ENCODE measurements at regions not wholly inside any gene's neighbourhood (a gene's known extent, or its start where the extent isn't known, plus 50 kb on each side); places are given as distances from the start of the nearest gene placed in this dataset.
A peak's percentile ranks its signal among the peaks of the same experiment; 100 is the strongest.

GRCh38 chr14:85222341-85222740 lies 307.6 kb upstream of the FLRT2 start:
- Histone ChIP-seq H3K14ac (ENCODE audit: low read length in 2 of 2) (no peak overlapping the region), H3K4me1 (ENCODE audit: control insufficient read depth, insufficient read depth, low read depth, low read length) (no peaks in the 10 kb centered on the region)
- no peak for DNase-seq

GRCh38 chr14:85223667-85224066 lies 306.3 kb upstream of the FLRT2 start:
- Histone ChIP-seq H3K4me3 (ENCODE audit: insufficient read depth in 1 of 2, low read depth in 1 of 2, low read length in 2 of 2) (no peak overlapping the region), H3K79me1 (replicated peaks; ENCODE audit: low read length, poor library complexity, severe bottlenecking) (no peaks in the 10 kb centered on the region), H3K23ac (ENCODE audit: low read length in 2 of 2) (no peak overlapping the region), H2BK5ac (ENCODE audit: low read depth, low read length, poor library complexity, severe bottlenecking) (no peak overlapping the region), H3K9ac (ENCODE audit: low read length) (no peak overlapping the region), H3K4ac (ENCODE audit: low read depth in 1 of 2, low read length in 2 of 2) (no peak overlapping the region), H2BK120ac (ENCODE audit: low read depth, low read length) (no peak overlapping the region), H2AK5ac (ENCODE audit: low read length, severe bottlenecking) (no peak overlapping the region), H2BK15ac (ENCODE audit: low read depth, poor library complexity, severe bottlenecking) (no peak overlapping the region), H3K36me3 (ENCODE audit: control insufficient read depth in 1 of 2, insufficient read depth in 2 of 2, low read depth in 1 of 2, low read length in 2 of 2) (no peaks in the 10 kb centered on the region), H4K91ac (ENCODE audit: low read length) (no peak overlapping the region), H3K4me1 (ENCODE audit: control insufficient read depth, insufficient read depth, low read depth, low read length) (no peaks in the 10 kb centered on the region), H4K8ac (ENCODE audit: low read length) (no peak overlapping the region), H3K18ac (ENCODE audit: low read depth in 1 of 2, low read length in 2 of 2) (no peak overlapping the region), H3K14ac (ENCODE audit: low read length in 2 of 2) (no peak overlapping the region), H2BK12ac (ENCODE audit: low read length in 2 of 2) (no peak overlapping the region), H3K9me3 (ENCODE audit: control insufficient read depth, low read length) (no peaks in the 10 kb centered on the region), H3K4me2 (ENCODE audit: low read length, poor library complexity, severe bottlenecking) (no peak overlapping the region), H3K27ac (ENCODE audit: low read length, poor library complexity, severe bottlenecking) (no peak overlapping the region), H3K27me3 (ENCODE audit: control insufficient read depth in 1 of 2, insufficient read depth in 1 of 2, low read length in 2 of 2) (no peaks in the 10 kb centered on the region), H2AFZ (ENCODE audit: low read depth, low read length) (no peak overlapping the region)
- no peak for DNase-seq
- WGBS: 72% methylated on average over 3 of the region's 3 CpGs

More at GRCh38 chr14:85222341-85222740, 307.6 kb upstream of the FLRT2 start:
- Histone ChIP-seq H3K9ac (ENCODE audit: low read length) (no peak overlapping the region), H3K4me3 (ENCODE audit: insufficient read depth in 1 of 2, low read depth in 1 of 2, low read length in 2 of 2) (no peak overlapping the region), H3K27ac (ENCODE audit: low read length, poor library complexity, severe bottlenecking) (no peak overlapping the region), H3K4ac (ENCODE audit: low read depth in 1 of 2, low read length in 2 of 2) (no peak overlapping the region), H3K18ac (ENCODE audit: low read depth in 1 of 2, low read length in 2 of 2) (no peak overlapping the region), H3K36me3 (ENCODE audit: control insufficient read depth in 1 of 2, insufficient read depth in 2 of 2, low read depth in 1 of 2, low read length in 2 of 2) (no peaks in the 10 kb centered on the region), H4K91ac (ENCODE audit: low read length) (no peak overlapping the region), H3K9me3 (ENCODE audit: control insufficient read depth, low read length) (no peaks in the 10 kb centered on the region), H3K27me3 (ENCODE audit: control insufficient read depth in 1 of 2, insufficient read depth in 1 of 2, low read length in 2 of 2) (no peaks in the 10 kb centered on the region), H2BK120ac (ENCODE audit: low read depth, low read length) (no peak overlapping the region), H2BK5ac (ENCODE audit: low read depth, low read length, poor library complexity, severe bottlenecking) (no peak overlapping the region), H2AK5ac (ENCODE audit: low read length, severe bottlenecking) (no peak overlapping the region), H3K4me2 (ENCODE audit: low read length, poor library complexity, severe bottlenecking) (no peak overlapping the region), H2BK12ac (ENCODE audit: low read length in 2 of 2) (no peak overlapping the region), H3K79me1 (replicated peaks; ENCODE audit: low read length, poor library complexity, severe bottlenecking) (no peaks in the 10 kb centered on the region), H2BK15ac (ENCODE audit: low read depth, poor library complexity, severe bottlenecking) (no peak overlapping the region), H4K8ac (ENCODE audit: low read length) (no peak overlapping the region), H2AFZ (ENCODE audit: low read depth, low read length) (no peak overlapping the region), H3K23ac (ENCODE audit: low read length in 2 of 2) (no peak overlapping the region)
- WGBS: 79% methylated on average over 1 of the region's 1 CpG

GRCh38 chr14:85224241-85224640 lies 305.7 kb upstream of the FLRT2 start:
- Histone ChIP-seq H4K8ac (ENCODE audit: low read length) (no peak overlapping the region), H2AK5ac (ENCODE audit: low read length, severe bottlenecking) (no peak overlapping the region), H2BK15ac (ENCODE audit: low read depth, poor library complexity, severe bottlenecking) (no peak overlapping the region), H3K36me3 (ENCODE audit: control insufficient read depth in 1 of 2, insufficient read depth in 2 of 2, low read depth in 1 of 2, low read length in 2 of 2) (no peaks in the 10 kb centered on the region), H3K23ac (ENCODE audit: low read length in 2 of 2) (no peak overlapping the region), H3K18ac (ENCODE audit: low read depth in 1 of 2, low read length in 2 of 2) (no peak overlapping the region), H3K4me3 (ENCODE audit: insufficient read depth in 1 of 2, low read depth in 1 of 2, low read length in 2 of 2) (no peak overlapping the region), H3K27ac (ENCODE audit: low read length, poor library complexity, severe bottlenecking) (no peak overlapping the region), H2BK12ac (ENCODE audit: low read length in 2 of 2) (no peak overlapping the region), H2AFZ (ENCODE audit: low read depth, low read length) (no peak overlapping the region), H3K14ac (ENCODE audit: low read length in 2 of 2) (no peak overlapping the region), H3K79me1 (replicated peaks; ENCODE audit: low read length, poor library complexity, severe bottlenecking) (no peaks in the 10 kb centered on the region), H3K4ac (ENCODE audit: low read depth in 1 of 2, low read length in 2 of 2) (no peak overlapping the region), H2BK120ac (ENCODE audit: low read depth, low read length) (no peak overlapping the region), H3K27me3 (ENCODE audit: control insufficient read depth in 1 of 2, insufficient read depth in 1 of 2, low read length in 2 of 2) (no peaks in the 10 kb centered on the region), H4K91ac (ENCODE audit: low read length) (no peak overlapping the region), H2BK5ac (ENCODE audit: low read depth, low read length, poor library complexity, severe bottlenecking) (no peak overlapping the region), H3K9me3 (ENCODE audit: control insufficient read depth, low read length) (no peaks in the 10 kb centered on the region), H3K4me1 (ENCODE audit: control insufficient read depth, insufficient read depth, low read depth, low read length) (no peaks in the 10 kb centered on the region), H3K4me2 (ENCODE audit: low read length, poor library complexity, severe bottlenecking) (no peak overlapping the region), H3K9ac (ENCODE audit: low read length) (no peak overlapping the region)
- no peak for DNase-seq
- 78% methylated on average over 3 of the region's 3 CpGs for WGBS

GRCh38 chr14:85233756-85234155 lies 296.2 kb upstream of the FLRT2 start:
- H3K23ac ChIP-seq (ENCODE audit: low read length in 2 of 2): no peak overlapping the region
- no peaks in the 10 kb centered on the region for H3K36me3 ChIP-seq (ENCODE audit: control insufficient read depth in 1 of 2, insufficient read depth in 2 of 2, low read depth in 1 of 2, low read length in 2 of 2)
- H3K27ac ChIP-seq (ENCODE audit: low read length, poor library complexity, severe bottlenecking): peak overlapping the region; percentile 78
- WGBS: 13% methylated on average over 12 of the region's 12 CpGs
- H3K18ac ChIP-seq (ENCODE audit: low read depth in 1 of 2, low read length in 2 of 2): peak overlapping the region in 1 of 2 experiments; percentile 8
- H3K27me3 ChIP-seq (ENCODE audit: control insufficient read depth in 1 of 2, insufficient read depth in 1 of 2, low read length in 2 of 2): no peaks in the 10 kb centered on the region
- H2BK5ac ChIP-seq (ENCODE audit: low read depth, low read length, poor library complexity, severe bottlenecking): no peak overlapping the region
- no peak overlapping the region for H3K9ac ChIP-seq (ENCODE audit: low read length)
- no peak overlapping the region for H2AK5ac ChIP-seq (ENCODE audit: low read length, severe bottlenecking)
- DNase-seq: peak; percentile 88
- no peak overlapping the region for H3K4ac ChIP-seq (ENCODE audit: low read depth in 1 of 2, low read length in 2 of 2)
- H2AFZ ChIP-seq (ENCODE audit: low read depth, low read length): no peak overlapping the region
- H3K79me1 ChIP-seq (replicated peaks; ENCODE audit: low read length, poor library complexity, severe bottlenecking): no peaks in the 10 kb centered on the region
- no peak overlapping the region for H2BK12ac ChIP-seq (ENCODE audit: low read length in 2 of 2)
- H4K8ac ChIP-seq (ENCODE audit: low read length): no peak overlapping the region
- H2BK120ac ChIP-seq (ENCODE audit: low read depth, low read length): no peak overlapping the region
- H3K14ac ChIP-seq (ENCODE audit: low read length in 2 of 2): no peak overlapping the region
- no peak overlapping the region for H3K4me2 ChIP-seq (ENCODE audit: low read length, poor library complexity, severe bottlenecking)
- no peak overlapping the region for H3K4me3 ChIP-seq (ENCODE audit: insufficient read depth in 1 of 2, low read depth in 1 of 2, low read length in 2 of 2)
- H4K91ac ChIP-seq (ENCODE audit: low read length): no peak overlapping the region
- H3K4me1 ChIP-seq (ENCODE audit: control insufficient read depth, insufficient read depth, low read depth, low read length): no peaks in the 10 kb centered on the region
- no peaks in the 10 kb centered on the region for H3K9me3 ChIP-seq (ENCODE audit: control insufficient read depth, low read length)
- no peak overlapping the region for H2BK15ac ChIP-seq (ENCODE audit: low read depth, poor library complexity, severe bottlenecking)
